K562 (cell line): ENCODE measurements at regions not wholly inside any gene's neighbourhood (a gene's known extent, or its start where the extent isn't known, plus 50 kb on each side); places are given as distances from the start of the nearest gene placed in this dataset.

ENCODE experiments used
- ATAC-seq: fragments of 200-7000 bp; cut with Tn5 transposase; 3 replicates; pipeline ENCODE4 v1.9.1; 2020; ENCODE audit warnings: moderate library complexity
- BruUV-seq: library from RNA; stranded (reverse); fragments of 400-500 nt; replicated peaks from 2 replicates; lab custom pipeline; 2021; lab: Mats Ljungman, UMichigan
- CTCF ChIA-PET: fragments of 300-600 bp; formaldehyde crosslinking; extraction: SDS; loops from one replicate; lab custom pipeline; 2021; ENCODE audit warnings: low intra/inter-chr PET ratio; lab: Yijun Ruan, JAX
- POLR2A ChIA-PET: fragments of 300-600, 350-650 bp; sonication (Branson Sonifier 250); formaldehyde crosslinking; extraction: SDS; loops from one replicate; lab custom pipeline; 2021; ENCODE audit warnings: antibody characterized with exemption, inconsistent platforms; lab: Yijun Ruan, JAX
- DNase-seq, 4 experiments: peaks; one replicate each; pipeline versions ENCODE4 v3.0.0 to v3.0.0-alpha.2; 2011 to 2018; ENCODE audit warnings: low spot score in 3 of 4, mixed read lengths in 3 of 4; ENCODE audit errors: extremely low read depth in 1 of 4
- FAIRE-seq: peaks from 2 replicates; lab custom pipeline; 2011; peaks lifted over from hg19 to GRCh38; lab: Jason Lieb, UNC
- H2AFZ ChIP-seq: 2 replicates; pipeline ENCODE4 v1.6.0; 2011; ENCODE audit warnings: low read depth, low read length, control low read depth, inconsistent platforms
- H3K27ac ChIP-seq: fragments of 200-600 bp; 3 replicates; pipeline ENCODE4 v1.8.0; 2011; ENCODE audit warnings: low read depth, mild to moderate bottlenecking, control low read depth, inconsistent platforms, low read length, moderate library complexity, mixed read lengths; ENCODE audit errors: extremely low read depth
- H3K27me3 ChIP-seq, 2 experiments: fragments of 300-600 bp in 1 of 2; 2 replicates in 1 of 2; 3 replicates in 1 of 2; pipeline versions ENCODE4 v1.6.0 to v1.8.0; 2011; ENCODE audit warnings: inconsistent platforms in 2 of 2, low read length in 2 of 2, mild to moderate bottlenecking in 1 of 2, mixed read lengths in 1 of 2, moderate library complexity in 1 of 2; ENCODE audit not compliant: control insufficient read depth in 2 of 2, insufficient read depth in 2 of 2
- H3K36me3 ChIP-seq: fragments of 300-600 bp; 3 replicates; pipeline ENCODE4 v1.8.0; 2011; ENCODE audit warnings: mild to moderate bottlenecking, low read length, inconsistent platforms; ENCODE audit not compliant: control insufficient read depth, insufficient read depth
- H3K4me1 ChIP-seq, 2 experiments: fragments of 200-600 bp in 1 of 2; replicated peaks in 1 of 2; 2 replicates in 1 of 2; 3 replicates in 1 of 2; pipeline versions ENCODE4 v1.5.1 to v1.8.0; 2011; ENCODE audit warnings: inconsistent platforms in 2 of 2, low read length in 2 of 2, mild to moderate bottlenecking in 1 of 2, mixed read lengths in 1 of 2, moderate library complexity in 1 of 2; ENCODE audit not compliant: control insufficient read depth in 2 of 2, insufficient read depth in 2 of 2
- H3K4me2 ChIP-seq: 2 replicates; pipeline ENCODE4 v1.6.1; 2011; ENCODE audit warnings: low read length, control low read depth, inconsistent platforms, mixed read lengths; ENCODE audit not compliant: insufficient read depth
- H3K4me3 ChIP-seq: fragments of 200-600 bp; sonication (generic), shearing (Covaris generic); 2 replicates; pipeline ENCODE4 v1.5.1; 2016; ENCODE audit warnings: control low read depth, inconsistent platforms
- H3K79me2 ChIP-seq: fragments of 200-600 bp; 3 replicates; pipeline ENCODE4 v1.8.0; 2011; ENCODE audit warnings: low read length, inconsistent platforms; ENCODE audit not compliant: control insufficient read depth, insufficient read depth
- H3K9ac ChIP-seq, 2 experiments: 2 replicates each; pipeline versions ENCODE4 v1.6.0 to v1.6.1; 2011; ENCODE audit warnings: low read depth in 2 of 2, low read length in 2 of 2, control low read depth in 1 of 2, inconsistent platforms in 1 of 2, mild to moderate bottlenecking in 1 of 2, mixed read lengths in 1 of 2; ENCODE audit not compliant: insufficient read depth in 1 of 2
- H3K9me1 ChIP-seq: one replicate; pipeline ENCODE4 v1.6.0; 2011; ENCODE audit warnings: inconsistent platforms, mild to moderate bottlenecking, low read length, moderate library complexity; ENCODE audit not compliant: control insufficient read depth, insufficient read depth
- H3K9me3 ChIP-seq: replicated peaks from 2 replicates; pipeline ENCODE4 v1.5.1; 2011; ENCODE audit warnings: low read depth, low read length, inconsistent platforms; ENCODE audit not compliant: control insufficient read depth, insufficient read depth
- H4K20me1 ChIP-seq: replicated peaks from 2 replicates; pipeline ENCODE4 v1.6.1; 2011; ENCODE audit warnings: low read length, inconsistent platforms, mixed read lengths; ENCODE audit not compliant: control insufficient read depth, insufficient read depth
- CTCF ChIP-seq, 3 experiments: IDR thresholded peaks in 2 of 3; conservative IDR thresholded peaks in 1 of 3; 2 replicates each; pipeline ENCODE4 v1.5.1; 2011 to 2012; ENCODE audit warnings: low read length in 3 of 3, mild to moderate bottlenecking in 3 of 3, control low read depth in 2 of 3, improper control_type of control experiment in 1 of 3, inconsistent platforms in 1 of 3, low read depth in 1 of 3, mixed read lengths in 1 of 3, moderate library complexity in 1 of 3; ENCODE audit not compliant: insufficient read depth in 2 of 3
- SREBF1 ChIP-seq: fragments of 150-350 bp; IDR thresholded peaks from 2 replicates; pipeline ENCODE4 v1.6.1; 2014; ENCODE audit warnings: antibody characterized with exemption, low read depth, low read length, borderline replicate concordance
- ZNF699 ChIP-seq: fragments of 250-450 bp; sonication (Bioruptor Pico); IDR thresholded peaks from 2 replicates; pipeline ENCODE4 v1.8.0; 2021; ENCODE audit warnings: mild to moderate bottlenecking, moderate library complexity; ENCODE audit not compliant: insufficient replicate concordance
- WGBS: fragments of 100-300 bp; shearing (Covaris generic); methylation state at CpG from one replicate; pipeline ENCODE4 v1.1.6; 2016; ENCODE audit warnings: low coverage, mixed read lengths; ENCODE audit not compliant: insufficient coverage; ENCODE audit errors: missing lambda C conversion rate; 5-methylcytosine and 5-hydroxymethylcytosine counted together
- in situ Hi-C: fragments of 300-500 bp; cut with MboI; formaldehyde crosslinking; loops from 4 replicates; pipeline ENCODE4 v1.15.0; 2018; ENCODE audit warnings: inconsistent platforms, mixed read lengths
- intact Hi-C: fragments of 100-400 bp; cut with micrococcal nuclease; formaldehyde crosslinking; loops from 2 replicates; pipeline ENCODE4 v1.14.2; 2022

GRCh38 chr10:34017281-34017680 lies 682.8 kb upstream of the NRP1 start:
- 0% methylated on average over 1 of the region's 1 CpG for WGBS
- BruUV-seq: no TSS peak

More at GRCh38 chr10:34017281-34017680, 682.8 kb upstream of the NRP1 start:
- ChIA-PET POLR2A (no interaction called here), CTCF (no interaction called here)
- Histone ChIP-seq H3K27me3 (no peaks in the 10 kb centered on the region), H3K9ac (no peak overlapping the region), H3K9me3 (no peaks in the 10 kb centered on the region), H3K4me2 (no peak overlapping the region), H3K36me3 (no peaks in the 10 kb centered on the region), H3K4me3 (no peak overlapping the region), H3K27ac (no peak overlapping the region), H4K20me1 (no peaks in the 10 kb centered on the region), H3K79me2 (no peaks in the 10 kb centered on the region), H3K9me1 (no peaks in the 10 kb centered on the region), H2AFZ (no peak overlapping the region), H3K4me1 (no peaks in the 10 kb centered on the region)
- peak in 1 of 4 experiments; percentile 17 for DNase-seq
- ATAC-seq: peak; percentile 66; the same call in 2 of the 3 replicates
- FAIRE-seq: peak; percentile 37
- in situ Hi-C loops (loop anchor here (10.0 kb wide), 1 partner anchor 1038 kb away; no protein-coding TSS in a partner anchor), intact Hi-C loops (no loop called here)
- peak in 2 of 3 experiments; percentile 26 to 58; a peak in 1 of 6 replicates for TF ChIP-seq CTCF (IDR thresholded peaks at IDR 0.05 in 2 of 3, conservative IDR thresholded peaks at IDR 0.05 in 1 of 3; ENCODE audit: insufficient read depth in 2 of 3, low read depth in 1 of 3, low read length in 3 of 3)
- TF ChIP-seq SREBF1: no peak
- TF ChIP-seq ZNF699: no peak
